HG03066 (cell line): ENCODE measurements at regions not wholly inside any gene's neighbourhood (a gene's known extent, or its start where the extent isn't known, plus 50 kb on each side); places are given as distances from the start of the nearest gene placed in this dataset.

Source experiments
- ATAC-seq: cut with Tn5 transposase; IDR thresholded peaks from one replicate; pipeline ENCODE4 v1.9.1; 2021; ENCODE audit warnings: low read depth; ENCODE audit not compliant: unreplicated experiment

- ATAC-seq: no peak
Observed at GRCh38 chr13:110826861-110827672, 87.8 kb downstream of the ANKRD10 start.
